Muscle layer of colon (tissue), 2 donors: ENCODE measurements at regions not wholly inside any gene's neighbourhood (a gene's known extent, or its start where the extent isn't known, plus 50 kb on each side); places are given as distances from the start of the nearest gene placed in this dataset.

Source experiments
- H3K27ac ChIP-seq: one replicate; pipeline ENCODE4 v1.7.0; 2013; ENCODE audit warnings: low read depth, mild to moderate bottlenecking, low read length, moderate library complexity
- H3K27me3 ChIP-seq, 2 donors: one replicate each; pipeline ENCODE4 v1.7.0; 2013; ENCODE audit warnings: low read length in 2 of 2, mild to moderate bottlenecking in 2 of 2; ENCODE audit not compliant: insufficient read depth in 2 of 2, control insufficient read depth in 1 of 2
- H3K36me3 ChIP-seq: one replicate; pipeline ENCODE4 v1.7.0; 2013; ENCODE audit warnings: mild to moderate bottlenecking, low read length; ENCODE audit not compliant: insufficient read depth
- H3K4me1 ChIP-seq: one replicate; pipeline ENCODE4 v1.7.0; 2013; ENCODE audit warnings: mild to moderate bottlenecking, low read length; ENCODE audit not compliant: insufficient read depth
- H3K4me3 ChIP-seq, 2 donors: one replicate each; pipeline ENCODE4 v1.7.0; 2013; ENCODE audit warnings: low read length in 2 of 2, low read depth in 1 of 2, mild to moderate bottlenecking in 1 of 2, moderate library complexity in 1 of 2
- H3K9ac ChIP-seq: one replicate; pipeline ENCODE4 v1.7.0; 2013; ENCODE audit warnings: low read length
- H3K9me3 ChIP-seq: one replicate; pipeline ENCODE4 v1.7.0; 2013; ENCODE audit warnings: mild to moderate bottlenecking, low read length
- donor health status: abdominal sarcoma.
- donor health status: Adenocarcinoma of cecum.

- no peaks in the 10 kb centered on the region for H3K9me3 ChIP-seq
- H3K4me1 ChIP-seq = no peaks in the 10 kb centered on the region
- no peaks in the 10 kb centered on the region for H3K36me3 ChIP-seq
- no peaks in the 10 kb centered on the region for H3K27me3 ChIP-seq
- no peak overlapping the region for H3K9ac ChIP-seq
- H3K4me3 ChIP-seq = no peak overlapping the region
- no peak overlapping the region for H3K27ac ChIP-seq
Measured at GRCh38 chr18:10217211-10217610, 237.2 kb upstream of the APCDD1 start.

- no peaks in the 10 kb centered on the region for H3K27me3 ChIP-seq
- H3K9me3 ChIP-seq = no peaks in the 10 kb centered on the region
- H3K4me3 ChIP-seq = no peak overlapping the region
- no peak overlapping the region for H3K9ac ChIP-seq
- no peaks in the 10 kb centered on the region for H3K4me1 ChIP-seq
- H3K36me3 ChIP-seq = no peaks in the 10 kb centered on the region
- H3K27ac ChIP-seq = no peak overlapping the region
Measured at GRCh38 chr18:10225300-10225699, 229.1 kb upstream of the APCDD1 start.

DNA sequence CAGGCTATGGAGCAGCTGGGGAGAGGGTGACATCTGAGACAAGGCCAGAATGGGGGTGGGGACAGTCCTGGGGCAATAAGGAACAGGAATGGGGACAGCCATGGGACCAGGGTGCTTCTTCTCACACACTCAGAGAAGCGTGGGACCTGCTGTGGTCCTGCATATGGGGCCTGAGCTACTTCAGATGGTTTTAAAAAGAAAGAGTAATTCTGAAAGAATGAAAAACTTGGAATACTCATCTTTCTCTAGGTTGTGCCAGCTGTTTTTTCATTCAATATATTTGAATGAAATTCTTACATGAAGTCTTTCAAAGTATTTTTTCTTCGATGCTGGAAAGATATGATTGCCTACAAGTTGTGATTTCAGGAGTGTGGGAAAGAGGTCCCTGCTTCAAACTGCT, 227.5 kb upstream of the APCDD1 start:
- H3K9me3 ChIP-seq = no peaks in the 10 kb centered on the region
- no peaks in the 10 kb centered on the region for H3K27me3 ChIP-seq
- no peaks in the 10 kb centered on the region for H3K36me3 ChIP-seq
- H3K9ac ChIP-seq = no peak overlapping the region
- H3K27ac ChIP-seq = no peak overlapping the region
- no peak overlapping the region for H3K4me3 ChIP-seq
- no peaks in the 10 kb centered on the region for H3K4me1 ChIP-seq

DNA sequence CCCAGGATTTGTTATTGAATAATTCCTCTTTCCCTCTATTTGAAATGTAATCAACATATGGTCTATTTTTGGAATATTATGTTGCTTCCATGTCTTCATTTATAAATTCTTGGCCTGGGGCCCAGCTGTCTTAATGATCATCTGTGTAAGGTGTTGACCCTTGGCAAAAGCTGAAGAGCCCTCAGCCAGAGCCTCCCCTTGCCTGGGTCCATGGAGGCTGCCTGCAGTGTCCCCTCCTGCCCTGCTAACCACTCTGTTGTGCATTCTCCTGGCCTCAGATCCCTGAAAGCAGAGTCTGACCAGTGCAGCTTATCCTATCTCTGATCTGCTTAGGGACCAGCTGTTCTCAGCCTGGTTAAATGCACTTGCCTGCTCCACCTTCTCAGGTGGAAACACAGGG, 226.1 kb upstream of the APCDD1 start:
- Histone ChIP-seq H3K36me3 (no peaks in the 10 kb centered on the region), H3K27ac (no peak overlapping the region), H3K4me1 (no peaks in the 10 kb centered on the region), H3K9ac (no peak overlapping the region), H3K9me3 (no peaks in the 10 kb centered on the region), H3K27me3 (no peaks in the 10 kb centered on the region), H3K4me3 (no peak overlapping the region)

DNA sequence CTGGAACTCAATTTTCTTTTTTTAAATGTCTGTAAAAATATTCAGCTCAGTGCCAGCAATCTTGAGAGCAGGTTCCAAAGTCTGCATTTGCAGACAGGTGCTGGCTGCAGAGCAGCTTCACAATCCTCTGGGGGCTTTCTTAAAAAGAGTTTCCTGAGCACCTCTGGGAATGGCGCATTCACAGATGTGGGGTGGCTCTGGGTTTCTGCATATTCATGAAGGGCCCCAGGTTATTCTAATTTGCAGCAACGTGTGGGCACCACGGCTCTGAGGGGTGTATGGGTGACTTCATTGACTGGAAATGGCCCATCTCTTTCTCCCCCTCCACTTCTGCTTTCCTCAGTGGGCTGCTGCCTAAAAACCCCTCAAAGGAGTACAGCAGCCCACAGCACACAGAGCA, 225.0 kb upstream of the APCDD1 start:
- H3K27ac ChIP-seq = no peak overlapping the region
- no peak overlapping the region for H3K9ac ChIP-seq
- no peaks in the 10 kb centered on the region for H3K27me3 ChIP-seq
- H3K36me3 ChIP-seq = no peaks in the 10 kb centered on the region
- H3K9me3 ChIP-seq = no peaks in the 10 kb centered on the region
- no peaks in the 10 kb centered on the region for H3K4me1 ChIP-seq
- no peak overlapping the region for H3K4me3 ChIP-seq

DNA sequence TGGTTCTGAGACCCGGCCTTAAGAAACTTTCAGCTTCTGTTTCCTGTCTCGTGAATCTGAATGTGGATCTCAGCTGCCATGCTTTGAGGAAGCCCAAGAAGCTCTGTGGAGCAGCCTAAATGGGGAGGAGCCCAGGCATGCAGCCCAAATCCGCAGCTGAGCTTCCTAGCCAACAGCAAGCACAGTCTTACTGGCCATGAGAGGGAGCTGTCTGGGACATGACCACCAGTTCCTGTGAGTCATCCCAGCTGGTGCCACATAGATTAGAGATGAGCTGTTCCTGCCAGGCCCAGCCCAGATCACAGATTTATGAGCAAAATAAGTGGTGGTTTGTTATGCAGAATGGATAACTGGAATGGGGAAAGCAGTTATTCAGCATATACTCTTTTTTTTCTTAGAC, 224.4 kb upstream of the APCDD1 start:
- Histone ChIP-seq H3K27me3 (no peaks in the 10 kb centered on the region), H3K4me3 (no peak overlapping the region), H3K9ac (no peak overlapping the region), H3K36me3 (no peaks in the 10 kb centered on the region), H3K9me3 (no peaks in the 10 kb centered on the region), H3K4me1 (peaks cover 4% of the 10 kb centered on the region), H3K27ac (no peak overlapping the region)

- Histone ChIP-seq H3K36me3 (no peaks in the 10 kb centered on the region), H3K27me3 (no peaks in the 10 kb centered on the region), H3K4me1 (peaks cover 15% of the 10 kb centered on the region), H3K27ac (no peak overlapping the region), H3K9ac (no peak overlapping the region), H3K9me3 (no peaks in the 10 kb centered on the region), H3K4me3 (no peak overlapping the region)
Measured at GRCh38 chr18:10231220-10231619, 223.2 kb upstream of the APCDD1 start.

DNA sequence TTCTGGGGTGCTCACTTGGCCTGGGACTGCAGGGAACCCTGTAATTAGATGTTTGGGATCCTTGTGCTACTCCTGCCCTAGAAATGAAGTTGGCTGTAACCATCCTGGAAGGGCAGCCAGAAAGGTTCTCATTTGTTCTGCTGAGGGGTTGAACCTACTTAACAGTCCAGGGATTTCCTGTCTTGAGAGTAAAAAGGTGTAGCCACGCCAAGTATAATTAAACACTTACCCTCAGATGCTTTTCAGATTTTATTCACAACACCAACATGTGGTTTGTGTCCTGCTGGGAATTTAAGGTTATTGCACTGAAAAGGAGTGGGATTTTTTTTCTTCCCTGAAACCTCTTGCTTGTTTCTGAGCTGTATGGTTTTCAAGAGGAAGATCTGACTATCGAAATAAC, 222.4 kb upstream of the APCDD1 start:
- Histone ChIP-seq H3K27me3 (no peaks in the 10 kb centered on the region), H3K27ac (no peak overlapping the region), H3K4me3 (no peak overlapping the region), H3K4me1 (peaks cover 15% of the 10 kb centered on the region), H3K9ac (no peak overlapping the region), H3K36me3 (no peaks in the 10 kb centered on the region), H3K9me3 (no peaks in the 10 kb centered on the region)

GRCh38 chr18:10233082-10233875, 221.2 kb upstream of the APCDD1 start:
- Histone ChIP-seq H3K36me3 (no peaks in the 10 kb centered on the region), H3K4me1 (peaks cover 15% of the 10 kb centered on the region), H3K9ac (no peak overlapping the region), H3K27me3 (no peaks in the 10 kb centered on the region), H3K4me3 (no peak overlapping the region), H3K9me3 (no peaks in the 10 kb centered on the region), H3K27ac (no peak overlapping the region)

DNA sequence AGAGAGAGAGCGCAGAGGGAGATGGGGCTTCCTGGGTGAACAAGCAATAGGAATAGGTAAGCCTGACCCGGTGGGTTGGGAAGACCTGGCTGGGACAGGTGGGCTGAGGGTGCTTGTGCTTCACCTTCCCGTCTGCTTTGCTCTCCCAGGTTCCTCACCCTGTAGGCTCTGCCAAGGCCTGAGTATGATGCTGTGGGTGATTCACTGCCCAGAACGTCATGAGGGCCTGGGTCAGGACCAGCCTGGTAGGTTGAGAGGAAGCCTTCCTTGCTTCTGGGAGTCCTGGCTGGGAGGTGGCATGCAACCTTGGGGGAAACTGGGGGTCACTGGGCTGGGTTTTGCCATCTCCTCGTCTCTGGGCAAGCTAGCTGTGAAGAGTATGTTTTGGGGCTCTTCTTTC, 220.2 kb upstream of the APCDD1 start:
- Histone ChIP-seq H3K9ac (no peak overlapping the region), H3K4me1 (peaks cover 23% of the 10 kb centered on the region), H3K27ac (no peak overlapping the region), H3K9me3 (no peaks in the 10 kb centered on the region), H3K36me3 (no peaks in the 10 kb centered on the region), H3K4me3 (no peak overlapping the region), H3K27me3 (no peaks in the 10 kb centered on the region)

- no peaks in the 10 kb centered on the region for H3K9me3 ChIP-seq
- peaks cover 27% of the 10 kb centered on the region for H3K4me1 ChIP-seq
- no peak overlapping the region for H3K27ac ChIP-seq
- no peaks in the 10 kb centered on the region for H3K36me3 ChIP-seq
- no peak overlapping the region for H3K4me3 ChIP-seq
- no peaks in the 10 kb centered on the region for H3K27me3 ChIP-seq
- H3K9ac ChIP-seq = no peak overlapping the region
Measured at GRCh38 chr18:10234912-10235660, 219.3 kb upstream of the APCDD1 start.

GRCh38 chr18:10235661-10235952, 218.8 kb upstream of the APCDD1 start:
- no peak overlapping the region for H3K27ac ChIP-seq
- H3K4me3 ChIP-seq = no peak overlapping the region
- H3K9me3 ChIP-seq = no peaks in the 10 kb centered on the region

More at GRCh38 chr18:10235661-10235952, 218.8 kb upstream of the APCDD1 start:
- H3K27me3 ChIP-seq = no peaks in the 10 kb centered on the region
- H3K9ac ChIP-seq = no peak overlapping the region
- H3K36me3 ChIP-seq = no peaks in the 10 kb centered on the region
- peaks cover 27% of the 10 kb centered on the region for H3K4me1 ChIP-seq
